ENCODE measurements at regions not wholly inside any gene's neighbourhood (a gene's known extent, or its start where the extent isn't known, plus 50 kb on each side); places are given as distances from the start of the nearest gene placed in this dataset.

- Histone ChIP-seq H3K9me2 (ENCODE audit: low read depth, low read length) (no peaks in the 10 kb centered on the region), H3K27ac (ENCODE audit: low read depth, low read length, poor library complexity, severe bottlenecking) (no peak overlapping the region), H3K79me2 (ENCODE audit: insufficient read depth, low read length) (no peaks in the 10 kb centered on the region), H4K20me1 (ENCODE audit: insufficient read depth, low read length) (no peaks in the 10 kb centered on the region), H3K9ac (ENCODE audit: low read length) (no peak overlapping the region), H3F3A (ENCODE audit: insufficient read depth, low read length) (no peaks in the 10 kb centered on the region), H3K9me3 (ENCODE audit: low read length) (no peaks in the 10 kb centered on the region), H3K36me3 (ENCODE audit: insufficient read depth, low read length) (no peaks in the 10 kb centered on the region), H3K4me1 (ENCODE audit: insufficient read depth, low read length, severe bottlenecking) (no peaks in the 10 kb centered on the region), H3K4me2 (ENCODE audit: low read length) (no peak overlapping the region), H3K4me3 (ENCODE audit: low read depth, low read length, poor library complexity, severe bottlenecking) (no peak overlapping the region), H2AFZ (ENCODE audit: low read length) (no peak overlapping the region), H3K27me3 (ENCODE audit: insufficient read depth, low read length) (no peaks in the 10 kb centered on the region)
- TF ChIP-seq CTCF (IDR thresholded peaks at IDR 0.05; ENCODE audit: low read length): no peak
Observed at GRCh38 chr5:92969781-92970237, 611.2 kb downstream of the NR2F1-AS1 start.

- H3K9ac ChIP-seq (ENCODE audit: low read length): no peak overlapping the region
- no peak overlapping the region for H2AFZ ChIP-seq (ENCODE audit: low read length)
- H3F3A ChIP-seq (ENCODE audit: insufficient read depth, low read length): no peaks in the 10 kb centered on the region
- no peaks in the 10 kb centered on the region for H4K20me1 ChIP-seq (ENCODE audit: insufficient read depth, low read length)
- H3K27me3 ChIP-seq (ENCODE audit: insufficient read depth, low read length): no peaks in the 10 kb centered on the region
- H3K4me3 ChIP-seq (ENCODE audit: low read depth, low read length, poor library complexity, severe bottlenecking): no peak overlapping the region
- no peak overlapping the region for H3K27ac ChIP-seq (ENCODE audit: low read depth, low read length, poor library complexity, severe bottlenecking)
- no peak for TF ChIP-seq CTCF (IDR thresholded peaks at IDR 0.05; ENCODE audit: low read length)
- TF ChIP-seq EZH2 (IDR thresholded peaks at IDR 0.05; ENCODE audit: borderline replicate concordance, low read length): no peak
- H3K9me2 ChIP-seq (ENCODE audit: low read depth, low read length): no peaks in the 10 kb centered on the region
- no peaks in the 10 kb centered on the region for H3K36me3 ChIP-seq (ENCODE audit: insufficient read depth, low read length)
- no peaks in the 10 kb centered on the region for H3K9me3 ChIP-seq (ENCODE audit: low read length)
- H3K4me1 ChIP-seq (ENCODE audit: insufficient read depth, low read length, severe bottlenecking): no peaks in the 10 kb centered on the region
- no peak overlapping the region for H3K4me2 ChIP-seq (ENCODE audit: low read length)
- no peaks in the 10 kb centered on the region for H3K79me2 ChIP-seq (ENCODE audit: insufficient read depth, low read length)
Observed at GRCh38 chr5:92969191-92969780, 611.7 kb downstream of the NR2F1-AS1 start.

- H3K27ac ChIP-seq (ENCODE audit: low read depth, low read length, poor library complexity, severe bottlenecking): no peak overlapping the region
- H3K4me3 ChIP-seq (ENCODE audit: low read depth, low read length, poor library complexity, severe bottlenecking): no peak overlapping the region
- no peaks in the 10 kb centered on the region for H3K9me3 ChIP-seq (ENCODE audit: low read length)
- no peaks in the 10 kb centered on the region for H3K79me2 ChIP-seq (ENCODE audit: insufficient read depth, low read length)
- no peak overlapping the region for H2AFZ ChIP-seq (ENCODE audit: low read length)
- H3K36me3 ChIP-seq (ENCODE audit: insufficient read depth, low read length): no peaks in the 10 kb centered on the region
- no peaks in the 10 kb centered on the region for H3K9me2 ChIP-seq (ENCODE audit: low read depth, low read length)
- H3K27me3 ChIP-seq (ENCODE audit: insufficient read depth, low read length): no peaks in the 10 kb centered on the region
- H3K4me1 ChIP-seq (ENCODE audit: insufficient read depth, low read length, severe bottlenecking): no peaks in the 10 kb centered on the region
- H3K4me2 ChIP-seq (ENCODE audit: low read length): no peak overlapping the region
- H4K20me1 ChIP-seq (ENCODE audit: insufficient read depth, low read length): no peaks in the 10 kb centered on the region
- H3F3A ChIP-seq (ENCODE audit: insufficient read depth, low read length): no peaks in the 10 kb centered on the region
- H3K9ac ChIP-seq (ENCODE audit: low read length): no peak overlapping the region
- TF ChIP-seq CTCF (IDR thresholded peaks at IDR 0.05; ENCODE audit: low read length) (no peak), EZH2 (IDR thresholded peaks at IDR 0.05; ENCODE audit: borderline replicate concordance, low read length) (no peak)
Observed at GRCh38 chr5:92963800-92964199, 617.2 kb downstream of the NR2F1-AS1 start.

All from OCI-LY1 (cell line).